ENCODE measurements at regions not wholly inside any gene's neighbourhood (a gene's known extent, or its start where the extent isn't known, plus 50 kb on each side); places are given as distances from the start of the nearest gene placed in this dataset.

- Mint-ChIP-seq H3K4me1 (ENCODE audit: low read depth) (peaks cover 29% of the 10 kb centered on the region), H3K27me3 (ENCODE audit: low read depth) (no peaks in the 10 kb centered on the region), H3K36me3 (ENCODE audit: insufficient read depth) (peaks cover 4% of the 10 kb centered on the region), H3K4me3 (no peak overlapping the region), H3K9me3 (peaks cover 8% of the 10 kb centered on the region)
- DNase-seq (no peak), ATAC-seq (peak; percentile 30 to 42)
Measured at GRCh38 chr14:98510392-98510791, 761.6 kb downstream of the BCL11B start.

GRCh38 chr14:98512501-98513251, 759.3 kb downstream of the BCL11B start:
- no peaks in the 10 kb centered on the region for H3K27me3 Mint-ChIP-seq (ENCODE audit: low read depth)
- H3K9me3 Mint-ChIP-seq: peaks cover 8% of the 10 kb centered on the region
- H3K4me3 Mint-ChIP-seq: peak overlapping the region; percentile 31
- H3K36me3 Mint-ChIP-seq (ENCODE audit: insufficient read depth): peaks cover 4% of the 10 kb centered on the region
- peak; percentile 43 to 78 for ATAC-seq
- peaks cover 29% of the 10 kb centered on the region for H3K4me1 Mint-ChIP-seq (ENCODE audit: low read depth)
- DNase-seq: no peak

GRCh38 chr14:98513558-98513957, 758.4 kb downstream of the BCL11B start:
- peaks cover 4% of the 10 kb centered on the region for H3K36me3 Mint-ChIP-seq (ENCODE audit: insufficient read depth)
- H3K27me3 Mint-ChIP-seq (ENCODE audit: low read depth): no peaks in the 10 kb centered on the region
- peaks cover 8% of the 10 kb centered on the region for H3K9me3 Mint-ChIP-seq
- DNase-seq (no peak), ATAC-seq (no peak)
- H3K4me3 Mint-ChIP-seq: no peak overlapping the region
- H3K4me1 Mint-ChIP-seq (ENCODE audit: low read depth): peaks cover 29% of the 10 kb centered on the region

- ATAC-seq: no peak
Measured at GRCh38 chr14:98514016-98514415, 758.0 kb downstream of the BCL11B start.

GRCh38 chr14:98536256-98536655, 735.7 kb downstream of the BCL11B start:
- DNase-seq (no peak), ATAC-seq (no peak)
- Mint-ChIP-seq H3K4me3 (no peak overlapping the region), H3K9me3 (peaks cover 3% of the 10 kb centered on the region), H3K27me3 (ENCODE audit: low read depth) (no peaks in the 10 kb centered on the region), H3K4me1 (ENCODE audit: low read depth) (peaks cover 9% of the 10 kb centered on the region), H3K36me3 (ENCODE audit: insufficient read depth) (no peaks in the 10 kb centered on the region)

More at GRCh38 chr14:98514016-98514415, 758.0 kb downstream of the BCL11B start:
- peaks cover 4% of the 10 kb centered on the region for H3K36me3 Mint-ChIP-seq (ENCODE audit: insufficient read depth)
- H3K27me3 Mint-ChIP-seq (ENCODE audit: low read depth): no peaks in the 10 kb centered on the region
- peaks cover 29% of the 10 kb centered on the region for H3K4me1 Mint-ChIP-seq (ENCODE audit: low read depth)
- peaks cover 8% of the 10 kb centered on the region for H3K9me3 Mint-ChIP-seq
- H3K4me3 Mint-ChIP-seq: no peak overlapping the region
- DNase-seq: no peak

GRCh38 chr14:98542316-98542715, 729.7 kb downstream of the BCL11B start:
- Mint-ChIP-seq H3K27me3 (ENCODE audit: low read depth) (no peaks in the 10 kb centered on the region), H3K9me3 (peaks cover 3% of the 10 kb centered on the region), H3K4me1 (ENCODE audit: low read depth) (peaks cover 2% of the 10 kb centered on the region), H3K4me3 (no peak overlapping the region), H3K36me3 (ENCODE audit: insufficient read depth) (no peaks in the 10 kb centered on the region)
- DNase-seq (no peak), ATAC-seq (no peak)

GRCh38 chr14:98543074-98543473, 728.9 kb downstream of the BCL11B start:
- no peak overlapping the region for H3K4me3 Mint-ChIP-seq
- no peak for DNase-seq
- H3K4me1 Mint-ChIP-seq (ENCODE audit: low read depth): peaks cover 5% of the 10 kb centered on the region
- no peaks in the 10 kb centered on the region for H3K27me3 Mint-ChIP-seq (ENCODE audit: low read depth)
- H3K36me3 Mint-ChIP-seq (ENCODE audit: insufficient read depth): no peaks in the 10 kb centered on the region
- H3K9me3 Mint-ChIP-seq: peaks cover 3% of the 10 kb centered on the region
- ATAC-seq: no peak

GRCh38 chr14:98544174-98544573, 727.8 kb downstream of the BCL11B start:
- Mint-ChIP-seq H3K4me3 (no peak overlapping the region), H3K9me3 (peaks cover under 1% of the 10 kb centered on the region), H3K27me3 (ENCODE audit: low read depth) (no peaks in the 10 kb centered on the region), H3K36me3 (ENCODE audit: insufficient read depth) (no peaks in the 10 kb centered on the region), H3K4me1 (ENCODE audit: low read depth) (peaks cover 16% of the 10 kb centered on the region)
- ATAC-seq: no peak
- no peak for DNase-seq

GRCh38 chr14:98545181-98545580, 726.8 kb downstream of the BCL11B start:
- Mint-ChIP-seq H3K4me3 (no peak overlapping the region), H3K27me3 (ENCODE audit: low read depth) (no peaks in the 10 kb centered on the region), H3K36me3 (ENCODE audit: insufficient read depth) (no peaks in the 10 kb centered on the region), H3K9me3 (no peaks in the 10 kb centered on the region), H3K4me1 (ENCODE audit: low read depth) (peaks cover 19% of the 10 kb centered on the region)
- DNase-seq (no peak), ATAC-seq (no peak)

- H3K36me3 Mint-ChIP-seq (ENCODE audit: insufficient read depth): no peaks in the 10 kb centered on the region
- peak overlapping the region; percentile 5 for H3K4me3 Mint-ChIP-seq
- peaks cover 19% of the 10 kb centered on the region for H3K4me1 Mint-ChIP-seq (ENCODE audit: low read depth)
- ATAC-seq (peak; percentile 92 to 95), DNase-seq (peak; percentile 28)
- no peaks in the 10 kb centered on the region for H3K9me3 Mint-ChIP-seq
- H3K27me3 Mint-ChIP-seq (ENCODE audit: low read depth): no peaks in the 10 kb centered on the region
Measured at GRCh38 chr14:98548071-98548686, 723.8 kb downstream of the BCL11B start.

- ATAC-seq: no peak
Measured at GRCh38 chr14:98551028-98551427, 721.0 kb downstream of the BCL11B start.

GRCh38 chr14:98555440-98555839, 716.6 kb downstream of the BCL11B start:
- ATAC-seq (no peak), DNase-seq (no peak)
- H3K27me3 Mint-ChIP-seq (ENCODE audit: low read depth): no peaks in the 10 kb centered on the region

More at GRCh38 chr14:98551028-98551427, 721.0 kb downstream of the BCL11B start:
- H3K9me3 Mint-ChIP-seq: peaks cover 4% of the 10 kb centered on the region
- H3K36me3 Mint-ChIP-seq (ENCODE audit: insufficient read depth): no peaks in the 10 kb centered on the region
- H3K4me1 Mint-ChIP-seq (ENCODE audit: low read depth): peaks cover 17% of the 10 kb centered on the region
- no peak for DNase-seq
- H3K4me3 Mint-ChIP-seq: no peak overlapping the region
- no peaks in the 10 kb centered on the region for H3K27me3 Mint-ChIP-seq (ENCODE audit: low read depth)

GRCh38 chr14:98564006-98564405, 708.0 kb downstream of the BCL11B start:
- no peak overlapping the region for H3K4me3 Mint-ChIP-seq
- peaks cover 1% of the 10 kb centered on the region for H3K4me1 Mint-ChIP-seq (ENCODE audit: low read depth)
- H3K9me3 Mint-ChIP-seq: no peaks in the 10 kb centered on the region
- DNase-seq (no peak), ATAC-seq (no peak)
- no peaks in the 10 kb centered on the region for H3K27me3 Mint-ChIP-seq (ENCODE audit: low read depth)
- no peaks in the 10 kb centered on the region for H3K36me3 Mint-ChIP-seq (ENCODE audit: insufficient read depth)

More at GRCh38 chr14:98555440-98555839, 716.6 kb downstream of the BCL11B start:
- Mint-ChIP-seq H3K9me3 (peaks cover 4% of the 10 kb centered on the region), H3K4me3 (no peak overlapping the region), H3K4me1 (ENCODE audit: low read depth) (no peaks in the 10 kb centered on the region), H3K36me3 (ENCODE audit: insufficient read depth) (no peaks in the 10 kb centered on the region)

- Mint-ChIP-seq H3K36me3 (ENCODE audit: insufficient read depth) (no peaks in the 10 kb centered on the region), H3K4me1 (ENCODE audit: low read depth) (peaks cover 1% of the 10 kb centered on the region), H3K4me3 (no peak overlapping the region), H3K9me3 (peaks cover under 1% of the 10 kb centered on the region), H3K27me3 (ENCODE audit: low read depth) (no peaks in the 10 kb centered on the region)
- DNase-seq (no peak), ATAC-seq (no peak)
Measured at GRCh38 chr14:98564541-98564940, 707.5 kb downstream of the BCL11B start.

GRCh38 chr14:98571104-98571503, 700.9 kb downstream of the BCL11B start:
- Mint-ChIP-seq H3K9me3 (peaks cover 11% of the 10 kb centered on the region), H3K4me1 (ENCODE audit: low read depth) (peaks cover 3% of the 10 kb centered on the region), H3K27me3 (ENCODE audit: low read depth) (no peaks in the 10 kb centered on the region), H3K4me3 (no peak overlapping the region), H3K36me3 (ENCODE audit: insufficient read depth) (no peaks in the 10 kb centered on the region)
- ATAC-seq: no peak
- DNase-seq: no peak
